SIG-M5 treated with dmso at 0.1 percent for 504 hours (cell line): ENCODE measurements at regions not wholly inside any gene's neighbourhood (a gene's known extent, or its start where the extent isn't known, plus 50 kb on each side); places are given as distances from the start of the nearest gene placed in this dataset.

Source experiments
- DNase-seq: peaks from one replicate; lab custom pipeline; 2025; ENCODE audit not compliant: unreplicated experiment; lab: John Stamatoyannopoulos, UW

GRCh38 chr12:69028941-69029729, 96.2 kb upstream of the CPM start:
- DNase-seq: no peak

GRCh38 chr12:69030321-69030720, 97.3 kb upstream of the CPM start:
- DNase-seq: no peak

- DNase-seq: no peak
Observed at GRCh38 chr12:69036533-69036932, 103.6 kb upstream of the CPM start.

DNA sequence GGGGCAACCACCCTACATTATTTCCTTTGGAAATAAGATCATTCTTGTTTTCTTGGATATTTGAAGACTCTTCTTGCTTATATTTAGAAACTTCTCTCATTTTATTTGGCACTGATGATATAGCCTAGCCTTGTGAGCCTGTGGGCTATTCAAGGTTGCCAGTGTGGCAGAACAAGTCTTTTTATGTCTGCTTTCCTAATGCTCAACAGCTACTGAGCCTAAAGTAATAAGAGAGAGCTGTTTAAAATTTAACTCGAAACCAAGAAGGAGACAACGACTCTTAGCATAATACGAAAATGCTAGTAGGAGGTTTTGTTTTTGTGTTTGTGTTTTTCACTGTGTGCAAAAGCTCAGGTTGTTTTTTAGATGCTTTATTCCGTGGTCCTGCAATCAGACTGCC, 104.0 kb upstream of the CPM start:
- no peak for DNase-seq

DNA sequence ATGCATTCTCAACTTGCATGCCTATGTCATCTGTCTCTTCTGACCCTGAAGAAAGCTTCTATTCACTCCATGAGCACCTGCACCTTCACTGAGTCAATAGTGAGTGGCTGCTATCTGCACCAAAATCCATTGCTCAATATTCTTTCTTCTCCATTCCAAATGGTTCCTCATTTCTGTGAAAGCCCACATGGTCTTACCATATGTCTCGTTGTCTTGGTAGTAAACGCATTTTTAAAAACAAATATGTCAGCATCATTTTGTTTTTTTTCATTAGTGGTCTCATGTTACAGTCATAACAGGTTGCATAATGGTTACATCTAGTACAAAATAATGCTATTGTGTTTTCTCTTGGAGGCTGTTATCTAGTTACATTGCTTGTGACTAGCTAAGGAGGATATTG, 106.9 kb upstream of the CPM start:
- DNase-seq: peak; percentile 87

DNA sequence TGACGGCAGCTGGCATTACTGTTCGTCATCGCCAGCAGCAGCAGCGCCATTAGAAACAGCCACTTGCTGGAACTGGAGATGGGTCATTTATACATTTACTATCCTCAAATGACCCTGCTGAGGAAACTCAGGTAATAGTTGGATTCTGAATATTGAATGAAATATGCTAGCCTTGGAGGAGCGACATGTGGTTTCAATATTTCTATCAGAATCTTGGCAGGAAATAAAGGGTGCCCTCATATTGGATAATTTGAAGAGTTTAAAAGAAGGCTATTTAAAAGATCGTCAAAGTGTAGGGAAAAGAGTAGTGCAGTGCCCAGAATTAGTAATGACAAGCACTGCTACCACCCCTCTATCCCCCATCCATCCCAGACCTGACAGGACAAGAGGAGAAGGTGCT, 109.6 kb upstream of the CPM start:
- DNase-seq: no peak

- no peak for DNase-seq
Observed at GRCh38 chr12:69042970-69043369, 110.0 kb upstream of the CPM start.

DNA sequence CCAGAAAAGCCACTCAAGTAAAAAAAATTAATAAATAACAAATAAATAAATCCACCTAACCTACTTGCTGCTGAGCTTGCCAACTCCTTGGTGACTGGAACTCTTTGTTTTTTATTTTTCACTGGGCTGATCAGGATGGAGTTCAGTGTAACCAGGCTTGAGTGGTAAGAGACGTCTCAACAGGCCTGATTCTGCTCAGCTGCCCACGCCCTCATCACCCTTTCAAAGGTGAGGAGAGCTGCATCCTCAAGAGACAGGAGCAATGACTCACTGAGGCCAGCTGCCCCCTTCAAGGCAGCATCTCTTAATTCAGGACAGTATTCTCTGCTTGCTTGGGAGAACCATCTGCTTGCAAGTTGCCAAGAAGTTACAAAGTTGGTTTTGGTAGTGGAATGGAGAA, 111.9 kb upstream of the CPM start:
- DNase-seq: no peak

GRCh38 chr12:69045430-69045829, 112.5 kb upstream of the CPM start:
- no peak for DNase-seq

GRCh38 chr12:69046363-69046762, 113.4 kb upstream of the CPM start:
- no peak for DNase-seq

GRCh38 chr12:69046920-69047319, 113.9 kb upstream of the CPM start:
- DNase-seq: no peak

DNA sequence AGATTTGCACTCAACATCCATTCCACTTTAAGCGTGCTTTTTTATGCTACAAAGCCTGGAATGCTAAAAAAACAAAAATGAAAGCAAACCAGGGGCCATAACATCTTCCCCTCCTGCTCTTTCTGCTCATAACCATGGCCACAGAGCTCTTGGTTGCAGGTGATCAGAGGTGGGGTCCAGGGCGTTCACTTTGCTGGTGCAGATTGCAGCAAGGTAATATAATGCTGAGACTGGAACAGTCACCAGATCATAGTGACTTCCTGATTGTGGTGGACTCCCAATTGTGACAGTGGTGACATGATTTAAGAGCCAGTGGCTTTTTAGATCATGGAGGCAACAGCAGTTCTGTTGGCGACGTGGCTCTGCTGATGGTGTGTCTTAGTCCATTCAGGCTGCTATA, 115.0 kb upstream of the CPM start:
- no peak for DNase-seq

- DNase-seq: peak; percentile 60
Observed at GRCh38 chr12:69049855-69050254, 116.9 kb upstream of the CPM start.

DNA sequence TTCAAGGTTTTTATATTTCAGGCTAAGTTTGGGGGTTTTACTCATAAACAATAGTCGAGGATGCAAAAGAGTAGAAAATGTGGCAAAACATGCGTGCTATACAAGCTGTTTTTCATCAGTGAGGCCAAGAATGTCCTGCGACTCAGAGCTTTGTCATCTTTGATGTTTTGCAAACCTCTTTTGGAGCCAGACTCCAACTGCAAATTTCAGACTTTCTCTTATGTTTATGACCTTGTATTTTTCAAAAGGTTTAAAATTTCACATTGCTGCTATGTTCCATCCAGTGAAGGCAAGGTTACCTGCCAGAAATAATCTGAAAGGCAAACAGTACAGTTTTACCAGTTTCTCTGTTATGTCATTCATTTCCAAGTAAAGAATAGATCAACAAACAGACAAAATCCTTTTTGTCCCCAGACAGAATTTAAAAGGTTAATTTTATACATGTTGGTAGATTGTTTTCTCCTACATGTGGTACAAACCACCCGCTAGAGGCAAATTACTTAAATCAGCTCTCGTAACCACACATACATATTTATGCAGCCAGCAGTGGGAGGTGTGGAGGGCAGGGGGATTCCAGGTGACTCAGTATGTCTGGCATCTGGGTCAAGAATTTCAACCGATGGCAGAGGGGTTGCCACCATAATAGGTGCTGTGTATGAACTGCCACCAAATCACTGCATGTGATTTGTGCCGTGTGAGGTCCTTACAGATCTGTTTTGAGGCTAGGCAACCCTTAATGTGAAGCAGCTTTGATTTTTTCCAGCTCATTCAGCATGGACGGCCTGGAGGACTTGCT, 119.8 kb upstream of the CPM start:
- no peak for DNase-seq

GRCh38 chr12:69054343-69055056, 121.5 kb upstream of the CPM start:
- DNase-seq: no peak

- no peak for DNase-seq
Observed at GRCh38 chr12:69055280-69055679, 122.3 kb upstream of the CPM start.

GRCh38 chr12:69055706-69056105, 122.7 kb upstream of the CPM start:
- peak; percentile 74 for DNase-seq

DNA sequence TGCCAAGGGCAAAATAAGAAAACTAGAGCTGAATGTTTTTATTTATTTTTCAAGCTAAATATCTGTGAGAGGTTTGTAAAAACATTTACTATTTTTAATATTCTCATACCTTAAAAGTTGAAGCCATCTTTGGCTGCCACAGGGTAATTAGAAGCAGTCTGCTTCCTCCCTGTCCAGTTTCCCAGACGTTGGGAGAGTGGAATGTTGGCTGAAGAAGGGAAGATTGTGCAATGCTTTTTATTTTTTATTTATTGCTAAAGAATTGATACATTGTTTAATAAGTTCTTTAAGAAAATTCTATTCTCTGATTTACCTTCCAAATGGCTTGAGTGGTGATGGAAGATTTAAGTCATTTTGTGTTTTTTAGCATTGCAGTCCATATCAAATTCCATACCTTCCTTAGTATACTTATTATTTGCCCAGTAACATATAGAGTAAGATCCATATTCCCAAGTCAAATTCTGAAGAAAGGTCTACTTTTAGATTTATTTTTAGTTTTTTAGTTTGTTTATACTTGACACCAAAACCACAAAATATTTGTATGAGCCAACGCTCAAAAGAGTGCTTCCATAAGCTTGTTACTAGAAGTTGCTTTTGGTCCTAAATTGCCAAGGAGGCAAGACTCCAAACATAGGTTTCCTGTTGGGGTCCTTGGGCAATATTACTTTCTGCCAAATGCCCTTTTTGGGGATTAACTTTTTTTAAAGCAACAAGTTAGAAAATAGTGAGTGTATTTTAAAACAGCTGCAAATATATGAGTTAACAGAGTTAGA, 124.0 kb upstream of the CPM start:
- no peak for DNase-seq

- DNase-seq: no peak
Observed at GRCh38 chr12:69057742-69058141, 124.8 kb upstream of the CPM start.

- DNase-seq: peak; percentile 85
Observed at GRCh38 chr12:69059465-69060457, 126.8 kb upstream of the CPM start.
